GM19238 (cell line): ENCODE measurements at regions not wholly inside any gene's neighbourhood (a gene's known extent, or its start where the extent isn't known, plus 50 kb on each side); places are given as distances from the start of the nearest gene placed in this dataset.

Experiments
- DNase-seq: peaks from one replicate; pipeline ENCODE4 v3.0.0; 2011; ENCODE audit warnings: low spot score; ENCODE audit not compliant: insufficient read length

GRCh38 chr3:101085752-101086151 is 92.5 kb upstream of the ABI3BP start:
- DNase-seq, result no peak

- DNase-seq, result no peak
Observed at GRCh38 chr3:101084404-101084803, 91.2 kb upstream of the ABI3BP start.

- no peak for DNase-seq
Observed at GRCh38 chr3:101081999-101082398, 88.8 kb upstream of the ABI3BP start.

GRCh38 chr3:101081446-101081845 is 88.2 kb upstream of the ABI3BP start:
- DNase-seq, result no peak

GRCh38 chr3:101077361-101078011 is 84.3 kb upstream of the ABI3BP start:
- DNase-seq, result no peak

GRCh38 chr3:101074518-101074917 is 81.3 kb upstream of the ABI3BP start:
- no peak for DNase-seq

DNA sequence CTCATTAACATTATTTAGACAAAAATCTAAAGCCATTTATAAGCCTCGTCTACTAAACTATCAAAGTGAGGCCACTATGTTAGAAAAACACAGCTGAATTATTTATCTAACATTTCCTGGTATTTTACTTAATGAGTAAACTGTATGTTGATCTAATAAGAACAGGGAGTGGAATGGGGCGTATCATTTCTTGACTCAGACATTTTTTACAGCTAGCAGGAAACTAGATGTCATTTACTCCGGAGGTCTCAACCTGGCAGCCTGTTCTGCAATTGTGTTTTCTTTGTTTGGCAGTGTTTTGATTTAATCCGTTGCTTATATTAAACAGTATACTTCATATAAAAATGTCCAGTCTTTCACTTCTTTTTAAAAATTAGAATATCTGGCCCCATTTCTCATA is 79.1 kb upstream of the ABI3BP start:
- no peak for DNase-seq

DNA sequence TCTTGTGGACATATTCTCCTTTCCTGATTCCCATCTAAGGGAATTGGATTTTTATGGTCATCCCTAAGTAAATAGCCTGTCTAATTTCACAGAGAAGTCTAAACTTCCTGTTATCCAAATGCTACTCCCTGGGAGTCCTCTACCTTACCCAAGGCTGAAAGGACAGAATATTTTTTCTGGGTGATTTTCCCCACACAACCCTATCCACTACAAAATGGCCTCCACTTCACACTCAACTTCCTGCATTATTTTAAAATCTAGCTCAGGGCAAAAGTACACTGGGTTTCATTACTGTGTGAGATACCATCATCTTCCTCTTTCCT is 77.5 kb upstream of the ABI3BP start:
- no peak for DNase-seq

DNA sequence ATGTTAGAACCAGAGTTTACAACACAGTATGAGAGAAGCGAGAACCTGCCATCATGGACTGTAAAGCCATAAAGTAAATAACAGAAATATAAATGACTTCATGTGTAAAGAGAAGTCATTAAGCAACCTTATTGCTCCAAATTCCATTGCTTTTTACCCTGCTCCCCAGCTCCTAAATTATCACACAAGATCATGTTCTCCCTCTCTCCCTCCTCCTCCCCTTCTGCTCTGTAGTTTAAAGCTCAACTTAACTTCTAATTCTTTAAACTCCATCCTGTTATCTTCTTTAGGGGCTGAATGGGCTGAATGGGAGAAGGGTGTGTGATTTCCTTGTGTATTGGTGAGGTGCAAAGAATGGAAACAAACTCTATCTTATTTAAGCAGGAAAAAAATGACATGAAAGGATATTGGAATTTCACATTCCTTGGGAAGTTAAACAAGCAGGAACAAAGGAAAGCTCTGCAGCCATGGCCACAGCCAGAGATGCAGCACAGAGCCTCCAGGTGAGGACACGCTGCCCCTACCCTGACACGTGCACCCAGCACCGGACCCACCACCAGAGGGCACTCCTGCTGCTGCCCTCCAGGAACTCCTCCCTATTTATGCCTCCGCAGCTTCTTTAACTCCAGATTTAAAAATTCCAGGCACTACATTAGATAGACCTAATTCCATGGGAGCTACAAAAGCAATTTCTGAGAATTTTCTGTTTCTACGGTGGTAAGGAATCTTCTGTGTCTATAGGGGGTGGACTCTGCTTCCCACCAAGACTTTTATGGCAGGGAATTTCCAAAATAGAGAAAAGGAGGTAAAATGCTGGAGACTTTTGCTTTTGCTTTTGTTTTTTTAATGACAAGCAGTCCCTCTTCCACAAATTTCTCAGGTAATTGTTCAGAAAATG is 76.9 kb upstream of the ABI3BP start:
- DNase-seq, result peak; percentile 7

GRCh38 chr3:101068876-101069606 is 75.8 kb upstream of the ABI3BP start:
- DNase-seq, result no peak

DNA sequence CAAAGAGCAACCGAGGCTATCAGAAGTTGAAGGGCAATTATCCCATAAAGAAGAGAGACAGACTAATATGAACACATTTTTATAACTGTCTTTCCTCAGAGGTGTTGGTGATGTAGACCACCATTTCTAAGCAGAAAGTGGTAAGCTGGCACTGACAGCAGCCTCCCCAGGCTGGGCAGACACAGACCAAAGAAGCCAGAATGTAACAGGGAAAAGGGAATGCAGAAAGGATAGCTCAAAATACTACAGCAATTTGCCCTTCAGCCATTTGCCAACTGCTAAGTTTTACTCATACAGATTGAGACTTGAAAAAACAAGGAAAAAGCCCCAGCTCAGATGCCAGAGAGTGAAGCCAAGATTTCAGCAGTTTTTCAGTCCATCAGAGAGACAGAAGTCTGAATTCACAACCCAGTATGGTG is 73.5 kb upstream of the ABI3BP start:
- DNase-seq, result no peak

DNA sequence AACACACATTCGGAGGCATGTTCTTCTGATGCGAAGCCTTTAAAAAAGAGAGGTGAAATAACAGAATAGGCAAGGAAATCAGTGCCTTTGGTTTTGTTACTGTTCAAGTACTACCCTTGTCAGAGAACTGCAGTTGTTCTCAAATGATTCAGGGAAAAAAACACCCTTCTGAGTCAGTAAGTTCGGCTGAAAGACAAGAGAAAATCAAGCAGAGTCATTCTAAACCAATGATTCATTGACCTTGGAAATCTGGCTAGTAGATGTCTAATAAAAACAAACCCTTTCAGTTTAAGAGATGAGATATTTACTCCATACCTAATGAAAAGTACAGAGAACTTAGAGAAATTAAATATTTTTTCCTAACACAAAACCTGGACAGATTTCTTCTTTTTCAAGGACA is 72.7 kb upstream of the ABI3BP start:
- no peak for DNase-seq

DNA sequence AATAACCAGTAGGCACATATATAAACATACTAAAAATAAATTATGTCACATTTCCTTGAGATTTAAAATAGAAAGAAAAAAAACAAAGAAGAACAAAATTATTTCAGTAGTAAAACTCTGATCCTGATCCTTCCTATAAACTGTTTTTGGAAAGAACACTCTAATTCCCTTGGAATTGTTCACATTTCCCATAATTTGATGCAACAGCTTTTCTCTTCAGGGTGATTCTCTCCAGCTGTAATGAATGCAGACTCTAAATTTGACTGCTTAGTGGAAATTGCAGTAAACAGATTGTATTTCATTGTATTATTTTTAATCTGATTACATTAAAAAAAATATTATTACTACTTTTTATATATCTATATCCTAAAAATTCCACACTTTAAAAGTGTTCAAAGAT is 70.2 kb upstream of the ABI3BP start:
- DNase-seq, result no peak

- DNase-seq, result no peak
Observed at GRCh38 chr3:101061312-101061711, 68.1 kb upstream of the ABI3BP start.

DNA sequence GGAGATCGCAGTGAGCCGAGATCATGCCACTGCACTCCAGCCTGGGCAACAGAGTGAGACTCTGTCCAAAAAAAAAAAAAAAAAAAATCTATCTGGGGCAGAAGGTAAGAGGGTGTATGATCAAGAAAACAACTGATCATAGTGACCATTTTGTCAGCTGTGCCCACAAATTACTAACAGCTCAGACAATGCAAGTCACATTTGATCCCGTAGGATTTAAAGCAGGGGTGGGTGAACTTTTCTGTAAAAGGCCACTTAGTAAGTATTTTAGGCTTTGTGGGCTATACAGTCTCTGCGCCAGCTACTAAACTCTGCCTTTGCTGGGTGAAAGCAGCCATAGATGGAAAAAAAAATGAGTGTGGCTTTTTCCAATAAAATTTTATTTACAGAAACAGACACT is 57.6 kb upstream of the ABI3BP start:
- no peak for DNase-seq

- no peak for DNase-seq
Observed at GRCh38 chr3:101050046-101050445, 56.8 kb upstream of the ABI3BP start.

DNA sequence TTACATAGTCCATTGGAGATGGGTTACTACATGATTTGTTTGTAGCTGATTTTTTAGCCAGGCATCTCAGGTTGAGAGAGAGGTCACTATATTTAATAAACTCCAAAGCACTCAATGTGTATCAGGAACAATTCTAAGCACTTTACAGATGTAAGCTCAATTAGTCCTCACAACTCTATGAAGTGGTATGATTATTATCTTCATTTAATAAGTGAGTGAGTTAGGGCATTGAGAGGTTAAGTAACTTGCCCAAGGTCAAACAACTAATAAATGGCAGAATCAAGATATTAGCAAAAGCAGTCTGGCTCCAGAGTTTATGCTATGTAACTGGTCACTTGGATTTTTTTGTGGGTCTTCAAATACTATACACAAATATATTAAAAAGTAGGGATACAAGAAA is 56.3 kb upstream of the ABI3BP start:
- no peak for DNase-seq

GRCh38 chr3:101043687-101044078 is 50.5 kb upstream of the ABI3BP start:
- no peak for DNase-seq

DNA sequence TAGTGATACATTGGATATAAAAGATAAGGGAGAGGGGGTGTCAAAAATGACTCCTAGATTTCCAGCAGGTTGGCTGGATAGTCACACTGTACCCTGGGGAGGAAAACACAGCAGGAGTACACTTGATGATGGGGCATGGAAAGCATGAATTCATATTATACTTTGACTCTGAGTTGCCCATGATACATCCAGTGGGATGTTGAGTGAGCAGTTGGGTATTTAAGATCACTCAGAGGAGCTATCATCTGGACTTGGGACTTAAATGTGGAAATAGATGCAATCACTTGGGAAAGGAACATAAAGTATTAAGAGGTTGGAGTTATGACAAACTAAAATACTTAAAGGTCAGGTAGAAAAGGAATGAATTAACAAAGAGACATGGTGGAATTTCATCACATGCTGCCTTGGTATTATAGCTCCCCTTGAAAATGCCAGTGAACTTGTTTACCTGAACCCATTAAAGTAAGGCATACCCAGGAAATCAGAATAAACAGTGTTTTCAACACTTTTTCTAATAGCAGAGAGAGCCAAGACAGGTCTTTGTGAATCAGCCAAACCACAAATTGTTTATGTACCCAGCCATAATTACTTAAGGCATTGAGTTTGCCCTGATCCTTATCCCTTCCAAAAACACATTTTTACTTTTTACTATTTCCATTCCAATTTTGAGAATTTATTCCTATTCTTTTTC is 49.9 kb upstream of the ABI3BP start:
- no peak for DNase-seq
